PC-3 (cell line): ENCODE measurements at regions not wholly inside any gene's neighbourhood (a gene's known extent, or its start where the extent isn't known, plus 50 kb on each side); places are given as distances from the start of the nearest gene placed in this dataset.

Experiments used
- ATAC-seq: fragments of 200-7000 bp; cut with Tn5 transposase; 2 replicates; pipeline ENCODE4 v1.9.1; 2020; ENCODE audit warnings: mild to moderate bottlenecking, moderate library complexity
- BruUV-seq: library from RNA; stranded (reverse); fragments of 400-500 nt; replicated peaks from 2 replicates; lab custom pipeline; 2021; lab: Mats Ljungman, UMichigan
- CTCF ChIA-PET: fragments of 300-600 bp; sonication (Branson Sonifier 250); formaldehyde crosslinking; loops from one replicate; lab custom pipeline; 2022; ENCODE audit warnings: antibody characterized with exemption; lab: Charles Lee
- POLR2A ChIA-PET: fragments of 300-600 bp; sonication (Branson Sonifier 250); formaldehyde crosslinking; loops from one replicate; lab custom pipeline; 2022; ENCODE audit warnings: antibody characterized with exemption; ENCODE audit not compliant: unreplicated experiment; lab: Charles Lee
- DNase-seq: peaks from one replicate; pipeline ENCODE4 v3.0.0-alpha.2; 2015
- H2AFZ ChIP-seq: fragments of 300-600 bp; sonication (generic); 2 replicates; pipeline ENCODE4 v1.6.0; 2016; ENCODE audit warnings: antibody characterized with exemption, low read length
- H3F3A ChIP-seq: fragments of 300-600 bp; sonication (generic); one replicate; pipeline ENCODE4 v1.6.0; 2017; ENCODE audit warnings: antibody characterized with exemption, low read length, control low read depth, mild to moderate bottlenecking; ENCODE audit not compliant: unreplicated experiment
- H3K27ac ChIP-seq: fragments of 300-600 bp; sonication (generic); 2 replicates; pipeline ENCODE4 v1.5.1; 2016; ENCODE audit warnings: mild to moderate bottlenecking, low read length
- H3K27me3 ChIP-seq: fragments of 300-600 bp; sonication (generic); 2 replicates; pipeline ENCODE4 v1.6.1; 2016; ENCODE audit warnings: low read length, mixed read lengths
- H3K36me3 ChIP-seq: fragments of 300-600 bp; sonication (generic); 2 replicates; pipeline ENCODE4 v1.6.1; 2016; ENCODE audit warnings: low read depth, mixed run types, low read length, mixed read lengths
- H3K4me1 ChIP-seq: fragments of 300-600 bp; sonication (generic); 2 replicates; pipeline ENCODE4 v1.5.1; 2016; ENCODE audit warnings: low read length; ENCODE audit not compliant: insufficient read depth
- H3K4me2 ChIP-seq: fragments of 300-600 bp; sonication (generic); 2 replicates; pipeline ENCODE4 v1.6.0; 2016; ENCODE audit warnings: low read length
- H3K4me3 ChIP-seq: fragments of 300-600 bp; sonication (generic); 2 replicates; pipeline ENCODE4 v1.5.1; 2016; ENCODE audit warnings: mild to moderate bottlenecking, low read length, mixed read lengths
- H3K79me2 ChIP-seq: fragments of 300-600 bp; sonication (generic); 2 replicates; pipeline ENCODE4 v1.6.1; 2017; ENCODE audit warnings: low read length, mixed read lengths
- H3K9ac ChIP-seq: fragments of 300-600 bp; sonication (generic); 2 replicates; pipeline ENCODE4 v1.6.0; 2016; ENCODE audit warnings: mild to moderate bottlenecking, low read length
- H3K9me2 ChIP-seq: fragments of 300-600 bp; sonication (generic); replicated peaks from 2 replicates; pipeline ENCODE4 v1.6.1; 2016; ENCODE audit warnings: mixed run types, low read length, mixed read lengths
- H3K9me3 ChIP-seq: fragments of 300-600 bp; sonication (generic); 2 replicates; pipeline ENCODE4 v1.6.1; 2016; ENCODE audit warnings: low read length, mixed read lengths
- H4K20me1 ChIP-seq: fragments of 300-600 bp; sonication (generic); 2 replicates; pipeline ENCODE4 v1.6.1; 2016; ENCODE audit warnings: low read length, mixed read lengths
- EZH2 ChIP-seq: fragments of 300-600 bp; sonication (generic); IDR thresholded peaks from one replicate; pipeline ENCODE4 v1.6.1; 2017; ENCODE audit warnings: antibody characterized with exemption, mild to moderate bottlenecking, low read length; ENCODE audit not compliant: unreplicated experiment
- EZH2phosphoT487 ChIP-seq: fragments of 300-600 bp; sonication (generic); IDR thresholded peaks from 2 replicates; pipeline ENCODE4 v1.6.1; 2018; ENCODE audit warnings: mild to moderate bottlenecking, antibody characterized with exemption, low read length, borderline replicate concordance
- intact Hi-C: fragments of 100-400 bp; cut with micrococcal nuclease; formaldehyde crosslinking; loops from 2 replicates; pipeline ENCODE4 v1.9.0; 2023
- TF ChIP-seq, protein P1 (sequence below): fragments of 300-600 bp; sonication (generic); conservative IDR thresholded peaks from 2 replicates; pipeline ENCODE4 v1.5.1; 2017; ENCODE audit warnings: antibody characterized with exemption, low read depth, mild to moderate bottlenecking, low read length

- Histone ChIP-seq H3K27me3 (no peaks in the 10 kb centered on the region), H3K9ac (no peak overlapping the region), H3K9me2 (no peaks in the 10 kb centered on the region), H3K9me3 (no peaks in the 10 kb centered on the region), H3F3A (no peaks in the 10 kb centered on the region), H3K4me1 (0 out of 2 replicates have a peak, but pooled peaks cover 2% of the 10 kb centered on the region), H3K79me2 (no peaks in the 10 kb centered on the region), H3K36me3 (no peaks in the 10 kb centered on the region), H3K4me3 (no peak overlapping the region), H4K20me1 (no peaks in the 10 kb centered on the region), H2AFZ (no peak overlapping the region), H3K4me2 (no peak overlapping the region), H3K27ac (no peak overlapping the region)
- no TSS peak for BruUV-seq
- ATAC-seq, result no peak
- ChIA-PET CTCF (interaction anchor here (0.7 kb wide), 1 partner anchor 87 kb away, joined by 3 read pairs; no protein-coding TSS in a partner anchor), POLR2A (no interaction called here)
- DNase-seq, result no peak
- intact Hi-C loops, result no loop called here
- no peak for TF ChIP-seq EZH2
- no peak for TF ChIP-seq EZH2phosphoT487
- TF ChIP-seq, protein P1, sequence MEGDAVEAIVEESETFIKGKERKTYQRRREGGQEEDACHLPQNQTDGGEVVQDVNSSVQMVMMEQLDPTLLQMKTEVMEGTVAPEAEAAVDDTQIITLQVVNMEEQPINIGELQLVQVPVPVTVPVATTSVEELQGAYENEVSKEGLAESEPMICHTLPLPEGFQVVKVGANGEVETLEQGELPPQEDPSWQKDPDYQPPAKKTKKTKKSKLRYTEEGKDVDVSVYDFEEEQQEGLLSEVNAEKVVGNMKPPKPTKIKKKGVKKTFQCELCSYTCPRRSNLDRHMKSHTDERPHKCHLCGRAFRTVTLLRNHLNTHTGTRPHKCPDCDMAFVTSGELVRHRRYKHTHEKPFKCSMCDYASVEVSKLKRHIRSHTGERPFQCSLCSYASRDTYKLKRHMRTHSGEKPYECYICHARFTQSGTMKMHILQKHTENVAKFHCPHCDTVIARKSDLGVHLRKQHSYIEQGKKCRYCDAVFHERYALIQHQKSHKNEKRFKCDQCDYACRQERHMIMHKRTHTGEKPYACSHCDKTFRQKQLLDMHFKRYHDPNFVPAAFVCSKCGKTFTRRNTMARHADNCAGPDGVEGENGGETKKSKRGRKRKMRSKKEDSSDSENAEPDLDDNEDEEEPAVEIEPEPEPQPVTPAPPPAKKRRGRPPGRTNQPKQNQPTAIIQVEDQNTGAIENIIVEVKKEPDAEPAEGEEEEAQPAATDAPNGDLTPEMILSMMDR, result no peak
These were observed 116.9 kb upstream of the KCNK1 start for GRCh38 chr1:233496993-233497392.

GRCh38 chr1:233497679-233498078, 116.2 kb upstream of the KCNK1 start:
- no peak overlapping the region for H3K27ac ChIP-seq
- H4K20me1 ChIP-seq, result no peaks in the 10 kb centered on the region
- BruUV-seq, result no TSS peak
- no peaks in the 10 kb centered on the region for H3K36me3 ChIP-seq
- H3K9me2 ChIP-seq, result 0 out of 2 replicates have a peak, but pooled peaks cover 3% of the 10 kb centered on the region
- no peak overlapping the region for H3K4me3 ChIP-seq
- DNase-seq (no peak), ATAC-seq (no peak)
- H3K27me3 ChIP-seq, result no peaks in the 10 kb centered on the region
- H3K79me2 ChIP-seq, result no peaks in the 10 kb centered on the region
- no peaks in the 10 kb centered on the region for H3K4me1 ChIP-seq
- H3K9me3 ChIP-seq, result no peaks in the 10 kb centered on the region
- no peak overlapping the region for H3K4me2 ChIP-seq
- H3K9ac ChIP-seq, result no peak overlapping the region
- intact Hi-C loops, result no loop called here
- CTCF ChIA-PET, result no interaction called here
- H2AFZ ChIP-seq, result no peak overlapping the region
- POLR2A ChIA-PET, result no interaction called here
- TF ChIP-seq EZH2phosphoT487 (no peak), EZH2 (no peak)
- H3F3A ChIP-seq, result no peaks in the 10 kb centered on the region

DNA sequence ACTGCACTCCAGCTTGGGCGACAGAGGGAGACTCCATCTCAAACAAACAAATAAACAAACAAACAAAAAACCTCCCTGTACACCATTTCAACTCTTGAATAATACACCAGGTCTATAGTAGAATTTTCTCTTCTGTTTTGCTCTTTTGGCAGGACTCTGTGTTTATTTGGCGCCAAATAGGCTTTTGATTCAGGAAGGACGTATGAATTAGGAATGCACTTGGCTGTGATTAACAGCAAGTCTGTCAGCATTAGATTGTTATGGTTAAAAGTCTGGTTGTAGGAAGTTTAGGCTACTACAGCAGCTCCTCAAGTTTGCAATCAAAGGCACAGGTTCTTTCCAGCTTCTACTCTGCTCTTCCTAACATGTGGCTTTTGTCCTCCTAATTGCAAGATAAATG, 113.8 kb upstream of the KCNK1 start:
- Histone ChIP-seq H3K36me3 (no peaks in the 10 kb centered on the region), H3K27ac (no peak overlapping the region)

More for the DNA sequence above, 113.8 kb upstream of the KCNK1 start:
- Histone ChIP-seq H3K9me2 (0 out of 2 replicates have a peak, but pooled peaks cover 3% of the 10 kb centered on the region), H3K27me3 (no peaks in the 10 kb centered on the region), H3K4me3 (no peak overlapping the region), H3K4me1 (no peaks in the 10 kb centered on the region), H3F3A (no peaks in the 10 kb centered on the region), H3K79me2 (no peaks in the 10 kb centered on the region), H3K4me2 (no peak overlapping the region), H3K9me3 (no peaks in the 10 kb centered on the region), H2AFZ (no peak overlapping the region), H3K9ac (no peak overlapping the region), H4K20me1 (no peaks in the 10 kb centered on the region)
- ChIA-PET CTCF (no interaction called here), POLR2A (no interaction called here)
- intact Hi-C loops, result no loop called here
- TF ChIP-seq EZH2phosphoT487 (no peak), EZH2 (no peak)
- TF ChIP-seq, protein P1, result no peak
- DNase-seq (no peak), ATAC-seq (no peak)
- no TSS peak for BruUV-seq
